ENCODE measurements at regions not wholly inside any gene's neighbourhood (a gene's known extent, or its start where the extent isn't known, plus 50 kb on each side); places are given as distances from the start of the nearest gene placed in this dataset.

DNA sequence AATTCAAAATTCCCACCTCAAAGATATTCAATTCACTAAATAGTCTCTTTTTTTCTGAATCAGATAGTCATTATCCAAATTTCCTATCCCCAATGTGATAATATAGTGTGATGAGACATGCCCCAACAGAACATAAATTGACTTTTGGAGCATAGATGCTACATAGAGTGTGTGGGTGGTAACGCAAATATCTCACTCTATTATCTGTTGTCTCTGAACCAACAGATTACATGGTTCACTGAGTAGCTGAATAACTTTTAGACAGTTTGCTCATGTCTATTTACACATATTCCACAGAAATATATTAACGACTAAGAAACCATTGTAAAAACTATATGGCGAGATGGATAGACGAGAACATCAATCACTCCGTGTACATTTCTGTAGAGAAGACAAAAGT is 209.9 kb downstream of the BARHL2 start:
- TF ChIP-seq, protein P1, sequence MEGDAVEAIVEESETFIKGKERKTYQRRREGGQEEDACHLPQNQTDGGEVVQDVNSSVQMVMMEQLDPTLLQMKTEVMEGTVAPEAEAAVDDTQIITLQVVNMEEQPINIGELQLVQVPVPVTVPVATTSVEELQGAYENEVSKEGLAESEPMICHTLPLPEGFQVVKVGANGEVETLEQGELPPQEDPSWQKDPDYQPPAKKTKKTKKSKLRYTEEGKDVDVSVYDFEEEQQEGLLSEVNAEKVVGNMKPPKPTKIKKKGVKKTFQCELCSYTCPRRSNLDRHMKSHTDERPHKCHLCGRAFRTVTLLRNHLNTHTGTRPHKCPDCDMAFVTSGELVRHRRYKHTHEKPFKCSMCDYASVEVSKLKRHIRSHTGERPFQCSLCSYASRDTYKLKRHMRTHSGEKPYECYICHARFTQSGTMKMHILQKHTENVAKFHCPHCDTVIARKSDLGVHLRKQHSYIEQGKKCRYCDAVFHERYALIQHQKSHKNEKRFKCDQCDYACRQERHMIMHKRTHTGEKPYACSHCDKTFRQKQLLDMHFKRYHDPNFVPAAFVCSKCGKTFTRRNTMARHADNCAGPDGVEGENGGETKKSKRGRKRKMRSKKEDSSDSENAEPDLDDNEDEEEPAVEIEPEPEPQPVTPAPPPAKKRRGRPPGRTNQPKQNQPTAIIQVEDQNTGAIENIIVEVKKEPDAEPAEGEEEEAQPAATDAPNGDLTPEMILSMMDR (IDR thresholded peaks at IDR 0.05; ENCODE audit: low read depth, low read length) = no peak
- Histone ChIP-seq H3K27me3 (ENCODE audit: insufficient read depth, low read depth, severe bottlenecking) (no peaks in the 10 kb centered on the region), H3K27ac (no peak overlapping the region), H3K9me3 (ENCODE audit: severe bottlenecking) (no peaks in the 10 kb centered on the region), H3K4me3 (ENCODE audit: low read depth, low read length) (no peak overlapping the region), H3K36me3 (no peaks in the 10 kb centered on the region)
- no peak for DNase-seq

- H3K27me3 ChIP-seq (ENCODE audit: insufficient read depth, low read depth, severe bottlenecking) = no peaks in the 10 kb centered on the region
- no peak for DNase-seq
- no peaks in the 10 kb centered on the region for H3K9me3 ChIP-seq (ENCODE audit: severe bottlenecking)
- TF ChIP-seq, protein P1 (IDR thresholded peaks at IDR 0.05; ENCODE audit: low read depth, low read length) = no peak
- no peak overlapping the region for H3K4me3 ChIP-seq (ENCODE audit: low read depth, low read length)
- no peaks in the 10 kb centered on the region for H3K36me3 ChIP-seq
- no peak overlapping the region for H3K27ac ChIP-seq
Measured at GRCh38 chr1:90505806-90506205, 211.3 kb downstream of the BARHL2 start.

DNA sequence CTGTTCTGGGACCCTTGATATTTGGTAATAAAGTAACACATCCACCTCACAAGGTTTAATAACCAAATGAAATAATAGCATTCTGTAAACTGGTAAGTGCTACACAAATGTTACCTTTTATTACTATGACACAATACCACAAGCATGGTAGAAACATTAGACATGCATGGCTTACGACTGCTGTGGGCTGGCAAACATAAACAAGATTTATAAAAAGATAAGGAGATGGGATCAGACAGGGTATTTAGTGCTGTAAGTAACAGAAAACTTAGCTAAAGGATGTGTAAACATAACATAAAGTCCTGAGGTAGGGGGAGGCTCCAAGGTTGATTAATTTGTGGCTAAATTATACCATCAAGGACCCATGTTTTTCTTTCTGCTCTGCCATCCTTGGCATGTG is 212.6 kb downstream of the BARHL2 start:
- Histone ChIP-seq H3K9me3 (ENCODE audit: severe bottlenecking) (no peaks in the 10 kb centered on the region), H3K27ac (no peak overlapping the region)
- DNase-seq = no peak

GRCh38 chr1:90502696-90503095 is 214.4 kb downstream of the BARHL2 start:
- Histone ChIP-seq H3K27me3 (ENCODE audit: insufficient read depth, low read depth, severe bottlenecking) (no peaks in the 10 kb centered on the region), H3K4me3 (ENCODE audit: low read depth, low read length) (no peak overlapping the region), H3K9me3 (ENCODE audit: severe bottlenecking) (no peaks in the 10 kb centered on the region), H3K27ac (no peak overlapping the region), H3K36me3 (no peaks in the 10 kb centered on the region)
- no peak for DNase-seq
- TF ChIP-seq, protein P1 (IDR thresholded peaks at IDR 0.05; ENCODE audit: low read depth, low read length) = no peak

More for the DNA sequence above, 212.6 kb downstream of the BARHL2 start:
- Histone ChIP-seq H3K27me3 (ENCODE audit: insufficient read depth, low read depth, severe bottlenecking) (no peaks in the 10 kb centered on the region), H3K36me3 (no peaks in the 10 kb centered on the region), H3K4me3 (ENCODE audit: low read depth, low read length) (no peak overlapping the region)
- TF ChIP-seq, protein P1 (IDR thresholded peaks at IDR 0.05; ENCODE audit: low read depth, low read length) = no peak

GRCh38 chr1:90502194-90502593 is 214.9 kb downstream of the BARHL2 start:
- H3K36me3 ChIP-seq = no peaks in the 10 kb centered on the region
- H3K9me3 ChIP-seq (ENCODE audit: severe bottlenecking) = no peaks in the 10 kb centered on the region
- no peak overlapping the region for H3K4me3 ChIP-seq (ENCODE audit: low read depth, low read length)
- TF ChIP-seq, protein P1 (IDR thresholded peaks at IDR 0.05; ENCODE audit: low read depth, low read length) = no peak
- H3K27ac ChIP-seq = no peak overlapping the region
- H3K27me3 ChIP-seq (ENCODE audit: insufficient read depth, low read depth, severe bottlenecking) = no peaks in the 10 kb centered on the region
- peak; percentile 14 for DNase-seq

DNA sequence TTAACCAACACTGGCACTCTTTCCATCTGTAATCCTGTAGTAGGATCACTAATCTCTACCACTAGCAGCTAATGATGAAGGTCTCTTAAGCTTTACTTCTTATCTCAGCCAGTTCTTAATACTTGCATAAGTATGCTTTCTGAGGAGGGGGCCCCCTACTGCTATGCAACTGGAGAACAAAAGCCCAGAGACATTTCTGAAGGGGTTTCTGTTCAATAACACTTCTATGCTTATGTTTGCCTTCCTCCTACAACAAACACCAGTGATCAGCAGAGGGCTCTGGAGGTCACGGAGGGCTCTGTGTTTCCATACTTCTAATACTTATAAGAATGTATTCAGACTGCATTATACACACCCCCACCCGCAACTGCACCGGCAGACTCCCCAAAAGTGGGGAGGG is 215.8 kb downstream of the BARHL2 start:
- TF ChIP-seq, protein P1 (IDR thresholded peaks at IDR 0.05; ENCODE audit: low read depth, low read length) = no peak
- no peak overlapping the region for H3K4me3 ChIP-seq (ENCODE audit: low read depth, low read length)
- H3K27me3 ChIP-seq (ENCODE audit: insufficient read depth, low read depth, severe bottlenecking) = no peaks in the 10 kb centered on the region
- peak overlapping the region; percentile 41; the same call in 1 of the 2 replicates for H3K27ac ChIP-seq
- DNase-seq = peak; percentile 60
- no peaks in the 10 kb centered on the region for H3K36me3 ChIP-seq
- no peaks in the 10 kb centered on the region for H3K9me3 ChIP-seq (ENCODE audit: severe bottlenecking)
